Progenitor cell of endocrine pancreas (in vitro differentiated cells): ENCODE measurements at regions not wholly inside any gene's neighbourhood (a gene's known extent, or its start where the extent isn't known, plus 50 kb on each side); places are given as distances from the start of the nearest gene placed in this dataset.
"Not testable (repeated sequence)": the region's sequence is repeated elsewhere in the genome, so short reads cannot be mapped to it uniquely, and the experiment has no call there.

Source experiments
- DNase-seq: peaks from one replicate; pipeline ENCODE4 v3.0.0; 2021; ENCODE audit warnings: low spot score; ENCODE audit not compliant: unreplicated experiment
- H3K27ac Mint-ChIP-seq: 2 replicates; pipeline ENCODE4 v1.8.0; 2021; ENCODE audit warnings: mild to moderate bottlenecking, moderate library complexity, mixed read lengths
- H3K27me3 Mint-ChIP-seq: 2 replicates; pipeline ENCODE4 v1.8.0; 2021; ENCODE audit warnings: mixed read lengths
- H3K36me3 Mint-ChIP-seq: 2 replicates; pipeline ENCODE4 v1.8.0; 2022; ENCODE audit warnings: mixed read lengths; ENCODE audit not compliant: insufficient read depth
- H3K4me1 Mint-ChIP-seq: 2 replicates; pipeline ENCODE4 v1.8.0; 2021; ENCODE audit warnings: low read depth, mixed read lengths
- H3K4me3 Mint-ChIP-seq: 2 replicates; pipeline ENCODE4 v1.8.0; 2021; ENCODE audit warnings: low read depth, mild to moderate bottlenecking, moderate library complexity, mixed read lengths
- H3K9me3 Mint-ChIP-seq: 2 replicates; pipeline ENCODE4 v1.8.0; 2021; ENCODE audit warnings: low read depth, mixed read lengths
- TF ChIP-seq, protein P1 (sequence below): fragments of 200-600 bp; sonication (generic); IDR thresholded peaks from one replicate; pipeline ENCODE4 v1.5.0; 2021; ENCODE audit warnings: antibody characterized with exemption, mild to moderate bottlenecking; ENCODE audit not compliant: unreplicated experiment

DNA sequence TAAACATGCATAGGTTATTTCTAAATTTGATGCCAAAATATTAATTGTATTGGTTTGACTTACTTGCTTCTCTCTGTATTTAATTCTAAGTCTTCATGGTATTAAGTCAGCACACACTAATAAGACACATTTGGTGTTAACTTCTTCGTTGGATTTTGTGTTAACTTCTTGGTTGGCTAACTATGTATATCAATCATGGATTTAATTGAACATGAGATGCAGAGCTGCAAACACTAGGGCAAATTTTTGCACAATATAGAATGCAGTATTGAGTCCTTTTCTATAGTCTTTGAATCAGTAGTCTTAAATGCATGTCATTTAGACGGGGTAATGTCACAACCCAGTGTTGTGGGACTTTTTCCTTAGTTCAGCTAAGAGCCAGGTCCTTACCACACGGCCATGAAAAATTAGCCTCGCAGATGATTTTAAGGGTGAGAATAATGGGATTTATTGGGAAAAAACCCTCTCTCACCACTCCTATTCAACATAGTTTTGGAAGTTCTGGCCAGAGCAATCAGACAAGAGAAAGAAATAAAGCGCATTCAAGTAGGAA lies 142.9 kb upstream of the TRIM24 start:
- TF ChIP-seq, protein P1, sequence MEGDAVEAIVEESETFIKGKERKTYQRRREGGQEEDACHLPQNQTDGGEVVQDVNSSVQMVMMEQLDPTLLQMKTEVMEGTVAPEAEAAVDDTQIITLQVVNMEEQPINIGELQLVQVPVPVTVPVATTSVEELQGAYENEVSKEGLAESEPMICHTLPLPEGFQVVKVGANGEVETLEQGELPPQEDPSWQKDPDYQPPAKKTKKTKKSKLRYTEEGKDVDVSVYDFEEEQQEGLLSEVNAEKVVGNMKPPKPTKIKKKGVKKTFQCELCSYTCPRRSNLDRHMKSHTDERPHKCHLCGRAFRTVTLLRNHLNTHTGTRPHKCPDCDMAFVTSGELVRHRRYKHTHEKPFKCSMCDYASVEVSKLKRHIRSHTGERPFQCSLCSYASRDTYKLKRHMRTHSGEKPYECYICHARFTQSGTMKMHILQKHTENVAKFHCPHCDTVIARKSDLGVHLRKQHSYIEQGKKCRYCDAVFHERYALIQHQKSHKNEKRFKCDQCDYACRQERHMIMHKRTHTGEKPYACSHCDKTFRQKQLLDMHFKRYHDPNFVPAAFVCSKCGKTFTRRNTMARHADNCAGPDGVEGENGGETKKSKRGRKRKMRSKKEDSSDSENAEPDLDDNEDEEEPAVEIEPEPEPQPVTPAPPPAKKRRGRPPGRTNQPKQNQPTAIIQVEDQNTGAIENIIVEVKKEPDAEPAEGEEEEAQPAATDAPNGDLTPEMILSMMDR: no peak
- Mint-ChIP-seq H3K27ac (peak overlapping the region; percentile 93), H3K36me3 (peaks cover 26% of the 10 kb centered on the region), H3K4me1 (peaks cover 15% of the 10 kb centered on the region), H3K4me3 (no peak overlapping the region), H3K9me3 (peaks cover 25% of the 10 kb centered on the region), H3K27me3 (no peaks in the 10 kb centered on the region)
- no peak for DNase-seq

DNA sequence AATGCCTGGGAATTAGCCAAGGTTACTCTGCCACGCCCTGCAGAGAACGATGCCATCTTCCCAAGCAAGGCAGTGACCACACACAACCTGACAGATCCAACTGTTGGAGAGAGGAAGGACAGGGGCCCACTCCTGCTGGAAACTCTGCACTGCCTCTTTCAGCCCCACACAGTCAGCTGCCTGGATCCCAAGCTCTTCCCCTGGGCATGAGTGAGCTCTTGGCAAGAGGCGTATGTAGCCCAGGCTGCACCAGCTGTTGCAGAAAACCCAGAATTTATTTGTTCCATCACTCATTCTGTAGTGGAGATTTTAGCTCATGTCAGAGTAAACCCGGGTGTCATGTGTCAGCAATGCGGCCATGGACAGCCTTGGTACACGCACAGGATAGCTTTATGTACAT lies 135.1 kb upstream of the TRIM24 start:
- no peak overlapping the region for H3K27ac Mint-ChIP-seq
- peaks cover 34% of the 10 kb centered on the region for H3K9me3 Mint-ChIP-seq
- peaks cover 20% of the 10 kb centered on the region for H3K36me3 Mint-ChIP-seq
- TF ChIP-seq, protein P1: no peak
- no peaks in the 10 kb centered on the region for H3K4me1 Mint-ChIP-seq
- H3K27me3 Mint-ChIP-seq: no peaks in the 10 kb centered on the region
- H3K4me3 Mint-ChIP-seq: no peak overlapping the region
- DNase-seq: no peak

DNA sequence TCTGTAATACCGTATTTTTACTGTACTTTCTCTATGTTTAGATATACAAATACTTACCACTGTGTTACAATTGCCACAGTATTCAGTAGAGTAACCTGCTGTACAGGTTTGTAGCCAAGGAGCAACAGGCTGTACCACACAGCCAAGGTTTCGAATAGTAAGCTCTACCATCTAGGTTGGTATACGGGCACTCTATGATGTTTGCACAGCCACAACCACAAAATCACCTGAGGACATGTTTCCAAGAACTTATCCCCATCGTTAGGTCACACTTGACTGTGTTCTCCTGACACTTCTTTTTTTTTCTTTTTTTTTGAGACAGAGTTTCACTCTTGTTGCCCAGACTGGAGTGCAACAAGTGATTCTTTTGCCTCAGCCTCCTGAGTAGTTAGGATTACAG lies 134.6 kb upstream of the TRIM24 start:
- H3K27me3 Mint-ChIP-seq: no peaks in the 10 kb centered on the region
- H3K36me3 Mint-ChIP-seq: peaks cover 18% of the 10 kb centered on the region
- H3K4me3 Mint-ChIP-seq: no peak overlapping the region
- no peak for DNase-seq
- TF ChIP-seq, protein P1: no peak
- no peaks in the 10 kb centered on the region for H3K4me1 Mint-ChIP-seq
- H3K27ac Mint-ChIP-seq: no peak overlapping the region
- peaks cover 36% of the 10 kb centered on the region for H3K9me3 Mint-ChIP-seq

DNA sequence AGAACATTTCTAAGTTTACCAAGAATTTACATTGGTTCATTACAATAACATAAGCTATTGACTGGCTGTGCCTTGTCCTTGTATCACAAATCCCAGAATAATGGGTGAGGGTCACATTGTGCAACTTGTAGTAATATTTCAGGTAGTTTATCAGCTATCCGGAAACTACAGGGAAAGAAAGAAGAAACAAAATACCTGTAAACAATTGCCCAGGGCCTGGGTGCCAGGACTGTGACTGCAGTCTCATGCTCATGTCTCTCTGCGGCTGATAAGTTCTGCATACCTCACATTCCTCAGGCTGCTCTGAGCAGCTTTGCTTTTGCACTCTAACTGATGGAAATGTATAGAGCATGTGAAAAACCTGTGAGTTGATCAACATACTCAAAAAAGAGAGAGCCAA lies 131.8 kb upstream of the TRIM24 start:
- H3K27me3 Mint-ChIP-seq: no peaks in the 10 kb centered on the region
- H3K9me3 Mint-ChIP-seq: peaks cover 40% of the 10 kb centered on the region
- TF ChIP-seq, protein P1: no peak
- H3K27ac Mint-ChIP-seq: no peak overlapping the region
- DNase-seq: no peak
- no peaks in the 10 kb centered on the region for H3K4me1 Mint-ChIP-seq
- H3K36me3 Mint-ChIP-seq: peaks cover 19% of the 10 kb centered on the region
- no peak overlapping the region for H3K4me3 Mint-ChIP-seq

DNA sequence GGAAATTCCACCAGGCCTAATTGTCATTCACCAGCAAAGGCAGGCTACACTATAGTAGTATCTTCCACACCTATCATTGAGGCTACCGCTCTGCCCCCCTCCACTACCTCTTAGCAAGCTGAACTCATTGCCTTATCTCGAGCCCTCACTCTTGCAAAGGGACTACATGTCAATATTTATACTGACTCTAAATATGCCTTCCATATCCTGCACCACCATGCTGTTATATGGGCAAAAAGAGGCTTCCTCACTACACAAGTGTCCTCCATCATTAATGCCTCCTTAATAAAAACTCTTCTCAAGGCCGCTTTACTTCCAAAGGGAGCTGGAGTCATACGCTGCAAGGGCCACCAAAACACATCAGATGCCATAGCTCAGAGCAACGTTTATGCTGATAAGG lies 127.2 kb upstream of the TRIM24 start:
- H3K4me1 Mint-ChIP-seq, DNase-seq, H3K27ac Mint-ChIP-seq, H3K27me3 Mint-ChIP-seq, H3K4me3 Mint-ChIP-seq: not testable (repeated sequence)
- Mint-ChIP-seq H3K36me3 (peaks cover 17% of the 10 kb centered on the region), H3K9me3 (peaks cover 41% of the 10 kb centered on the region)

DNA sequence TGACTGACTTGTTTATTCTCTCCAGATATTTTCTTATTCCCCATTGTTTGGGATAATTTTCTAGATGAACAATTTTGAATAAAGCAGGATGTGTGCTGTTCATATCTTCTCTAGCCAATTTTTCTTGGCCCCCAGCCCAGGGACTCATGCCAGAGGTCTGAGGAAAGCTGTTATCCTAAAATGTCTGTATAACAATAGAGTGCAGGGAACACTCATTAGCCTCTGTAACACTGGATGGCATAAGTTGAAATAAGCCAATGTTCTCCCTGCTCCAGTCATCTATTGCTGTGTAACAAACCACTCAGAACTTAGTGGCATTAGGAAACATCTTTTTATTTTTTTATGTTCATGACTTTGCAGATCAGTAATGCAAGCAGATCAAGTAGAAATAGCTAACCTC lies 121.7 kb upstream of the TRIM24 start:
- Mint-ChIP-seq H3K27me3 (no peaks in the 10 kb centered on the region), H3K4me1 (no peaks in the 10 kb centered on the region), H3K27ac (no peak overlapping the region), H3K36me3 (peaks cover 15% of the 10 kb centered on the region), H3K4me3 (no peak overlapping the region), H3K9me3 (peaks cover 56% of the 10 kb centered on the region)
- DNase-seq: no peak
- TF ChIP-seq, protein P1: no peak

DNA sequence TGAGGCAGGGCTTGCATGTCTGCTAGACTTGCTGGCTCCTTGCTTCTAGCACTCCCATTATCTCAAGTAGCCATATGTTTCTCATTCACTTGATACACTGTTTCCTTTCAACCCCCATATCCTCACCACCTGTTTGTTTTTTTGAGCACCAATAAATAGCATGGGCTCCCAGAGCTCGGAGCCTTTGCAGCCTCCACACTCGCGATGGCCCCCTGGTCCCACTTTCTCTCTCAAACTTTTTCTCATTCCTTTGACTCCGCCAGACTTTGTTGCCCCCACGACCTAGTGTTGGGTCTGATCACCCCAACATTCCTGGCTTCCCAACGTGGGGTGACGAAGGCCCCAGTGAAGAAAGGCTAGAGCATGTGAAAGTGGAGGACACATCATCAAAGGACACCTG lies 120.8 kb upstream of the TRIM24 start:
- not testable (repeated sequence) for H3K27ac Mint-ChIP-seq, H3K27me3 Mint-ChIP-seq, H3K4me3 Mint-ChIP-seq, H3K4me1 Mint-ChIP-seq, DNase-seq
- peaks cover 14% of the 10 kb centered on the region for H3K36me3 Mint-ChIP-seq
- H3K9me3 Mint-ChIP-seq: peaks cover 60% of the 10 kb centered on the region
